ENCODE measurements at regions not wholly inside any gene's neighbourhood (a gene's known extent, or its start where the extent isn't known, plus 50 kb on each side); places are given as distances from the start of the nearest gene placed in this dataset.

GRCh38 chr13:107330484-107330883, 762.5 kb upstream of the ARGLU1 start:
- no peak for TF ChIP-seq CTCF (IDR thresholded peaks at IDR 0.05)
- no peak for TF ChIP-seq POLR2A (IDR thresholded peaks at IDR 0.05)

Data from thyroid gland (tissue), 4 donors.